Breast epithelium (tissue), 4 donors: ENCODE measurements at regions not wholly inside any gene's neighbourhood (a gene's known extent, or its start where the extent isn't known, plus 50 kb on each side); places are given as distances from the start of the nearest gene placed in this dataset.

Experiments
- DNase-seq, 2 donors: peaks; one replicate each; pipeline ENCODE4 v3.0.0-alpha.2; 2019; ENCODE audit warnings: low spot score in 2 of 2
- H3K27ac ChIP-seq, 2 donors: fragments of 200-600 bp; sonication (generic) in 1 of 2; one replicate each; pipeline ENCODE4 v1.5.1; 2016 to 2019; ENCODE audit warnings: mild to moderate bottlenecking in 1 of 2
- H3K27me3 ChIP-seq, 2 donors: fragments of 200-600 bp; sonication (generic) in 1 of 2; one replicate each; pipeline versions ENCODE4 v1.5.1 to v1.6.0; 2017 to 2019; ENCODE audit warnings: control low read depth in 1 of 2, mild to moderate bottlenecking in 1 of 2
- H3K36me3 ChIP-seq: fragments of 200-600 bp; one replicate; pipeline ENCODE4 v1.5.1; 2019
- H3K4me1 ChIP-seq, 2 donors: fragments of 200-600 bp; sonication (generic); one replicate each; pipeline ENCODE4 v1.5.1; 2016 to 2019; ENCODE audit warnings: control low read depth in 1 of 2
- H3K4me3 ChIP-seq, 3 donors: fragments of 200-600 bp; sonication (generic); 1 replicate in 2 of 3; 2 replicates in 1 of 3; pipeline ENCODE4 v1.5.1; 2016 to 2019; ENCODE audit warnings: mild to moderate bottlenecking in 3 of 3, moderate library complexity in 2 of 3
- H3K9me3 ChIP-seq, 2 donors: fragments of 200-600 bp; sonication (generic) in 1 of 2; one replicate each; pipeline ENCODE4 v1.5.1; 2016 to 2019; ENCODE audit warnings: control low read depth in 1 of 2
- POLR2A ChIP-seq: fragments of 450-650 bp; IDR thresholded peaks from one replicate; pipeline ENCODE4 v1.6.1; 2016; ENCODE audit warnings: antibody characterized with exemption, mild to moderate bottlenecking, moderate library complexity
- POLR2AphosphoS5 ChIP-seq, 3 donors: sonication (generic); formaldehyde crosslinking; IDR thresholded peaks; one replicate each; pipeline ENCODE4 v1.6.1; 2017; ENCODE audit warnings: antibody characterized with exemption in 3 of 3
- intact Hi-C: fragments of 100-400 bp; cut with DNase I; formaldehyde crosslinking; loops from one replicate; pipeline ENCODE4 v1.15.1; 2023; ENCODE audit warnings: low total_unique reads
- TF ChIP-seq, protein P1 (sequence below), 3 donors: fragments of 450-650 bp; IDR thresholded peaks; one replicate each; pipeline ENCODE4 v1.5.1; 2016 to 2017; ENCODE audit warnings: antibody characterized with exemption in 3 of 3, mild to moderate bottlenecking in 3 of 3, moderate library complexity in 3 of 3

DNA sequence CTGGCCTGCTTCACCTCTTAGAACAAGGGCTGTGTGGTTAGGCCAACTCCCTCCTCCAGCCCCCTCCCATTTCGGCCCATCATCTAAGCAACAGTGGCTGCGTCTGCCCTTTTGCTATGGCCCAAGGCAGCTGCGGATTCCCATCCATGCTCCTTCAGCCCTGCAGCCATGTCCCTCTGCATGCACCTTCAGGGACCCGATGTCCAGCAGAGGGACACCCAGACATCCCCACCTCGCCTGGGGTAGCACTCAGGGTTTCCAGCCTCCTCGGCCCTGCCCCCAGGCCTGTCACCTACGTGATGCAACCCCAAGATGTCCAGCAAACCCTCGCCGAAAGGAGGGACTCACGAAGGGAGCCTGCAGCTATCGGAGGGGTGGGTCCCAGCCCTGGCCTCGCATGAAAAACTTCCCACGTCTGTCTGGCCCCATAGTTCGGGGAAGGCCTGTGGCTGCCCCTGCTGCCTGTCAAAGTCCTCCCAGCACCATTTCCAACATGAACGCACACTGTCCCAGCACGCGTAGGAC, 194.4 kb downstream of the CTTN start:
- H3K27me3 ChIP-seq = no peaks in the 10 kb centered on the region
- H3K4me3 ChIP-seq = no peak overlapping the region
- intact Hi-C loops = no loop called here
- no peaks in the 10 kb centered on the region for H3K36me3 ChIP-seq
- no peak for DNase-seq
- H3K4me1 ChIP-seq = no peaks in the 10 kb centered on the region
- no peak overlapping the region for H3K27ac ChIP-seq
- TF ChIP-seq POLR2AphosphoS5 (IDR thresholded peaks at IDR 0.05) (no peak), POLR2A (no peak)
- TF ChIP-seq, protein P1, sequence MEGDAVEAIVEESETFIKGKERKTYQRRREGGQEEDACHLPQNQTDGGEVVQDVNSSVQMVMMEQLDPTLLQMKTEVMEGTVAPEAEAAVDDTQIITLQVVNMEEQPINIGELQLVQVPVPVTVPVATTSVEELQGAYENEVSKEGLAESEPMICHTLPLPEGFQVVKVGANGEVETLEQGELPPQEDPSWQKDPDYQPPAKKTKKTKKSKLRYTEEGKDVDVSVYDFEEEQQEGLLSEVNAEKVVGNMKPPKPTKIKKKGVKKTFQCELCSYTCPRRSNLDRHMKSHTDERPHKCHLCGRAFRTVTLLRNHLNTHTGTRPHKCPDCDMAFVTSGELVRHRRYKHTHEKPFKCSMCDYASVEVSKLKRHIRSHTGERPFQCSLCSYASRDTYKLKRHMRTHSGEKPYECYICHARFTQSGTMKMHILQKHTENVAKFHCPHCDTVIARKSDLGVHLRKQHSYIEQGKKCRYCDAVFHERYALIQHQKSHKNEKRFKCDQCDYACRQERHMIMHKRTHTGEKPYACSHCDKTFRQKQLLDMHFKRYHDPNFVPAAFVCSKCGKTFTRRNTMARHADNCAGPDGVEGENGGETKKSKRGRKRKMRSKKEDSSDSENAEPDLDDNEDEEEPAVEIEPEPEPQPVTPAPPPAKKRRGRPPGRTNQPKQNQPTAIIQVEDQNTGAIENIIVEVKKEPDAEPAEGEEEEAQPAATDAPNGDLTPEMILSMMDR (IDR thresholded peaks at IDR 0.05) = no peak
- H3K9me3 ChIP-seq = no peaks in the 10 kb centered on the region

GRCh38 chr11:70593446-70593983, 195.2 kb downstream of the CTTN start:
- no peak for DNase-seq
- H3K27me3 ChIP-seq = no peaks in the 10 kb centered on the region
- H3K36me3 ChIP-seq = no peaks in the 10 kb centered on the region
- TF ChIP-seq POLR2AphosphoS5 (IDR thresholded peaks at IDR 0.05) (no peak), POLR2A (no peak)
- TF ChIP-seq, protein P1 (IDR thresholded peaks at IDR 0.05) = no peak
- intact Hi-C loops = no loop called here
- no peak overlapping the region for H3K27ac ChIP-seq
- no peaks in the 10 kb centered on the region for H3K9me3 ChIP-seq
- no peaks in the 10 kb centered on the region for H3K4me1 ChIP-seq
- no peak overlapping the region for H3K4me3 ChIP-seq

DNA sequence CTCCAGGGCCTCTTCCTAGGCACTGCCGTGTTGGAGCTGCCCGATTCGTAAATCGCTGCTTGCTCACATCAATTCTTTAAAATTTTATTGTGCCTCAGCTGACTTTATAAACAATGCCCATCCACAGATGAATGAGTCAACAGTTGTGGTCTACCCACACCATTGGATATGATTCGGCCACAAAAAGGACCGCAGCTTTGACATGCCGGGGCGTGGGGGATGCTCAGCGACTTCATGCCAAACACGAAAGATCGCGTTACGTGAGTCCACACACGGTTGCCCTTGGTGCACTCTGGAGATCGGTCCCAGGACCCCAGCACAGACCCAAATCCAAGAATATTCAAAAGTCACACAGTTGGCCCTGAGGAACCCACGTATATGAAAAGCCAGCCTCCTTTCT, 195.7 kb downstream of the CTTN start:
- intact Hi-C loops = no loop called here
- TF ChIP-seq, protein P1 (IDR thresholded peaks at IDR 0.05) = no peak
- TF ChIP-seq POLR2AphosphoS5 (IDR thresholded peaks at IDR 0.05) = no peak
- no peak for TF ChIP-seq POLR2A

DNA sequence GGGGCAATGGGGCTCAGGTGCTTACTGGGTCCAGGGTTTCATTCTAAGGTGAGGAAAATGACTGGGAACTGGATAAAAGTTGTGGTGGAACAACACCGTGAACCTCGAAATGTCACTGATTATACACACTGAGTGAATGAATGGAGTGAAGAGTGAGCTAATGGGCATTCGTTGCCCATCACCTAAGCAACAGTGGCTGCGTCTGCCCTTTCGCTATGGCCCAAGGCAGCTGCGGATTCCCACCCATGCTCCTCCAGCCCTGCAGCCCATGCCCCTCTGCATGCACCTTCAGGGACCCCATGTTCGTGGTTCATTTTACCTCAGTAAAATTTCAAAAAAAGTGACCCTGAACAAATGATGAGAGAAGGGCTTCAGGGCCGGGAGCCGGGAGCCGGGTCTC, 196.3 kb downstream of the CTTN start:
- Histone ChIP-seq H3K4me3 (no peak overlapping the region), H3K9me3 (no peaks in the 10 kb centered on the region), H3K27me3 (no peaks in the 10 kb centered on the region), H3K27ac (no peak overlapping the region), H3K36me3 (no peaks in the 10 kb centered on the region), H3K4me1 (no peaks in the 10 kb centered on the region)
- no peak for DNase-seq
- intact Hi-C loops = no loop called here
- TF ChIP-seq POLR2AphosphoS5 (IDR thresholded peaks at IDR 0.05) (no peak), POLR2A (no peak)
- TF ChIP-seq, protein P1 (IDR thresholded peaks at IDR 0.05) = no peak

More for the DNA sequence above, 195.7 kb downstream of the CTTN start:
- Histone ChIP-seq H3K4me3 (no peak overlapping the region), H3K9me3 (no peaks in the 10 kb centered on the region), H3K27ac (no peak overlapping the region), H3K27me3 (no peaks in the 10 kb centered on the region), H3K4me1 (no peaks in the 10 kb centered on the region), H3K36me3 (no peaks in the 10 kb centered on the region)
- no peak for DNase-seq

DNA sequence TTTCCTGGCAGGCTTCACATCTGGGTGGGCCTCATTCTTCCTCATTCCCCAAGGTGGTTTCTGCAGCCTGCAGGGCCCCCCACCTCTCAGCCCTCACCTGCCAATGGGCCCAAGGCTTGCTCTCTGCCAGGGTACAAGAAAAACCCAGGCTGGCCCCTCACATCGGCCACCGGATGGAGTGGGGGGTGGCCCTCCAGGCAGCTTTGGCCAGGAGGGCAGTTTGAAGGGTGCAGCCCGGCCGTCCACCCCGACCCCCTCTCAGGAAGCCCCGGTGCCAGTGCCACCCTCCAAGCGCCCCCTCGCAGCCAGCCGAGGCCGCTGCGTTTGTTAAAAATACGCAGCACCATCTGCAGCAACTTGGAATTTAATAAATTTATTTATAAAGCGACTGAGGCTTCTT, 196.7 kb downstream of the CTTN start:
- no peaks in the 10 kb centered on the region for H3K4me1 ChIP-seq
- H3K27ac ChIP-seq = no peak overlapping the region
- DNase-seq = no peak
- H3K9me3 ChIP-seq = no peaks in the 10 kb centered on the region
- TF ChIP-seq, protein P1 (IDR thresholded peaks at IDR 0.05) = no peak
- no peak for TF ChIP-seq POLR2A
- TF ChIP-seq POLR2AphosphoS5 (IDR thresholded peaks at IDR 0.05) = no peak
- no peaks in the 10 kb centered on the region for H3K27me3 ChIP-seq
- intact Hi-C loops = no loop called here
- H3K36me3 ChIP-seq = no peaks in the 10 kb centered on the region
- no peak overlapping the region for H3K4me3 ChIP-seq
